ENCODE measurements at regions not wholly inside any gene's neighbourhood (a gene's known extent, or its start where the extent isn't known, plus 50 kb on each side); places are given as distances from the start of the nearest gene placed in this dataset.

- TF ChIP-seq CHD1 (IDR thresholded peaks at IDR 0.05; ENCODE audit: low read depth, low read length), result no peak
- TF ChIP-seq CTCF (conservative IDR thresholded peaks at IDR 0.05; ENCODE audit: low read depth, low read length), result no peak
- TF ChIP-seq CEBPB (IDR thresholded peaks at IDR 0.05; ENCODE audit: low read depth, low read length), result no peak
- TF ChIP-seq POLR2A (IDR thresholded peaks at IDR 0.05; ENCODE audit: low read depth, low read length), result no peak
- TF ChIP-seq, protein P1, sequence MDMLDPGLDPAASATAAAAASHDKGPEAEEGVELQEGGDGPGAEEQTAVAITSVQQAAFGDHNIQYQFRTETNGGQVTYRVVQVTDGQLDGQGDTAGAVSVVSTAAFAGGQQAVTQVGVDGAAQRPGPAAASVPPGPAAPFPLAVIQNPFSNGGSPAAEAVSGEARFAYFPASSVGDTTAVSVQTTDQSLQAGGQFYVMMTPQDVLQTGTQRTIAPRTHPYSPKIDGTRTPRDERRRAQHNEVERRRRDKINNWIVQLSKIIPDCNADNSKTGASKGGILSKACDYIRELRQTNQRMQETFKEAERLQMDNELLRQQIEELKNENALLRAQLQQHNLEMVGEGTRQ (IDR thresholded peaks at IDR 0.05; ENCODE audit: low read depth, low read length), result no peak
- no peak for TF ChIP-seq MAFK (IDR thresholded peaks at IDR 0.05; ENCODE audit: low read depth, low read length)
- TF ChIP-seq RAD21 (IDR thresholded peaks at IDR 0.05; ENCODE audit: low read length), result no peak
- TF ChIP-seq MAZ (IDR thresholded peaks at IDR 0.05; ENCODE audit: borderline replicate concordance, low read depth, low read length), result no peak
- TF ChIP-seq SMC3 (IDR thresholded peaks at IDR 0.05; ENCODE audit: low read depth, low read length), result no peak
- no peak for TF ChIP-seq RFX5 (IDR thresholded peaks at IDR 0.05; ENCODE audit: low read depth, low read length)
- TF ChIP-seq NFE2L2 (IDR thresholded peaks at IDR 0.05; ENCODE audit: low read depth, low read length), result no peak
- no peak for TF ChIP-seq FOS (IDR thresholded peaks at IDR 0.05; ENCODE audit: low read depth, low read length)
- TF ChIP-seq MXI1 (IDR thresholded peaks at IDR 0.05; ENCODE audit: borderline replicate concordance, low read depth, low read length), result no peak
Measured at GRCh38 chr13:33367171-33367895, 81.8 kb upstream of the STARD13 start.

All from IMR-90 (cell line).